ENCODE measurements at regions not wholly inside any gene's neighbourhood (a gene's known extent, or its start where the extent isn't known, plus 50 kb on each side); places are given as distances from the start of the nearest gene placed in this dataset.

DNA sequence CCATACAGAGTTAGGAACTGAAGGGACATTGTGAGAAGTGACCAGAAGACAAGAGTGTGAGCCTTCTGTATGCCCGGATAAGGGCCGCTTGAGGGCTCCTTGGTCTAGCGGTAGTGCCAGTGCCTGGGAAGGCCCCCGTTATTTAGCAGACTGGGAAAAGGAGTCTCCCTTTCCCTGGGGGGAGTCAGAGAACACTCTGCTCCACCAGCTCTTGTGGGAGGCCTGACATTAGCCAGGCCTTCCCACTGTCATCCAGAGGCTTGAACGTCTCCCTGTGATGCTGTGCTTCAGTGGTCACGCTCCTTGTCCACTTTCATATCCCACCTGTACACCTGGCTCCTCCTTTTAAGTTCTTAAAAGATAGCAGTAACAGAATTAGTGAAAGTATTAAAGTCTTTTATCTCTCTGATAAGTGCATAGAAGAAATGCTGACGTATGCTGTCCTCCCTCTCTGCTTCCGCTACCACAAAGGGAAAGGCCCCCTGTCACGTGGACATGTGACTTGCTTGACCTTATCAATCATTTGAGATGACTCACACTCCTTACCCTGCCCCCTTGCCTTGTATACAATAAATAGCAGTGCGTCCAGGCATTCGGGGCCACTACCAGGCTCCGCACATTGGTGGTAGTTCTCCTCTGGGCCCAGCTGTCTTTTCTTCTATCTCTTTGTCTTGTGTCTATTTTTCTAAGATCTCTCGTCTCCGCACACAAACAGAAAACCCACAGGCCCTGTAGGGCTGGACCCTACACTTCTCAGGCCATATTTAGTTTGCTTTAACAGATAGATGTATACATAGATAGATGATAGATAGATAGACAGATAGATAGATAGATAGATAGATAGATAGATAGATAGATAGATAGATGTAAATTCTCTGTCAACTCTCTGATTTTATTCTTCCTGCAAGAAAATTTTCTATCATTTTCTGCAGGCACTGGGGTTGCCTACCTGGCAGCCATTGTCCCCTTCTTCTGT is 131.5 kb upstream of the JCAD start:
- intact Hi-C loops (cut with micrococcal nuclease), result no loop called here
- no peaks in the 10 kb centered on the region for H3K4me1 Mint-ChIP-seq (ENCODE audit: low read depth)
- H3K9me3 Mint-ChIP-seq, result peaks cover 2% of the 10 kb centered on the region
- CTCF ChIA-PET, result no interaction called here
- H3K27ac Mint-ChIP-seq, result no peak overlapping the region
- no peaks in the 10 kb centered on the region for H3K36me3 Mint-ChIP-seq (ENCODE audit: low read depth)
- no peak overlapping the region for H3K4me3 Mint-ChIP-seq
- no peaks in the 10 kb centered on the region for H3K27me3 Mint-ChIP-seq (ENCODE audit: low read depth)
- DNase-seq, result no peak

DNA sequence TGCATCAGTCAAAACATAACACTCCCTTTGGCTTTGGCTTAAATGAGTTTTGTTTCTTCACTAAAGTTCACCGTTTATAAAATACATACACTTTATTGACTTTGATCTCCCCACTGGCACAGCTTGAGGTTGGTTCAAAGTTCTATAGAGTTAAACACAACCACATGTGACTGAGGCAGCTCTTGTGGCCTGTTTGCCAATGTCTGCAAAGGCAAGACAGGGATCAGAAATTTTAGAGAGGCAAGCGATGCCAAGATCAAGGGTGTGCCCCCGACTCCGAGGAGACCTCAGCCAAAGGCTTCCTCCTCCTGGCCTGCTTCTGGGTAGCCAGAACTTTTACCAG is 129.8 kb upstream of the JCAD start:
- CTCF ChIA-PET, result no interaction called here
- intact Hi-C loops (cut with micrococcal nuclease), result no loop called here
- Mint-ChIP-seq H3K27ac (no peak overlapping the region), H3K4me3 (no peak overlapping the region), H3K36me3 (ENCODE audit: low read depth) (no peaks in the 10 kb centered on the region), H3K4me1 (ENCODE audit: low read depth) (no peaks in the 10 kb centered on the region), H3K27me3 (ENCODE audit: low read depth) (no peaks in the 10 kb centered on the region), H3K9me3 (peaks cover 2% of the 10 kb centered on the region)
- DNase-seq, result no peak

DNA sequence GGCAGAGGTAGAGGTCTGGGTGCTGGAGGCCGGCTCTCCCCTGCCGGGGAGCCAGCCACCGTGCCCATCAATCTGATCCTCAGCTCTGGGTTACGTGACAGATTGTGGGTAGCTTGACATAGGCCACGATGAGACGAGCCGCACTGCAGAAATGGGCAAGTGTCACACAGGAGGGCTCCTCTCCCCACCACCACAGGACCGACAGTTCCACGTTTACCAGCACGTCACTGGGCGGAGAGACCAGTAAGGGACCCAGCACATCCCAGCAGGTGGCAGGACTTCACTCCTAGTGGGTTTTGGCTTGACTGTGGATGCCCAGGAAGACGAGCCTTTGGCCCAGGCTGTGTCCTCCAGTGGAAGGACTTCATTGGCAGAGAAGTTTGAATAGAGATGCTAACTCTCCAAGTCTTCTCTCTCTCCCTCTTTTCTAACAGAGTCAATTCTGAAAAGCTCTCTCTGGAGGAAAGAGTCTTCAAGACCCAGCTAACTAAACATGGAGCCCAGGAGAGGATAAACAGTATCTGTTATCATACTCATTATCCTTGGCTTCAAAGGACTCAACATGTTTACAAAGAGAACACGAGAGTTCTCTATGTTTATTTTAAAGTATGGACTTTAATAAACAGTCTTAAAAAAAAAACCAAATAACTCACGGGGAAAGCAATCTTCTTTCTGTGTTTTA is 129.3 kb upstream of the JCAD start:
- H3K4me3 Mint-ChIP-seq, result no peak overlapping the region
- CTCF ChIA-PET, result no interaction called here
- no peaks in the 10 kb centered on the region for H3K36me3 Mint-ChIP-seq (ENCODE audit: low read depth)

DNA sequence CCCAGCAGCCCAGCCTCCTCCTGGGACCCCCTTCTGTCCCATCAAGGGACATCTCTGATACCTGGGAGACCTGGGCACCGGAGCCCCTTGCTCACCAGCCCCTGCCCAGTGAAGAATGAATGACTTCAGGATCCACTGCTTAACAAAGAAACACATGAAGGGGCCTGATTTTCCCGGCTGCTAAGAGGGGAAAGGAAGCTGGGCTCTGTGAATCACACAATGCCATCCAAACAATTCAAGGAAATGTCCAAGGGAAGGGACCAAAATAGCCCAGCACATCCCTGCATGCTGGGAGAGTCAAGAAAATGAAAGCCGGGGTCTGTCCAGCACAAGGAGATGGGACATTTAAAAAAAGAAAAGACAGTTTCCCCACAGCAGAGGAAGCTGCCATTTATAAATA is 128.7 kb upstream of the JCAD start:
- no peak for DNase-seq
- no peaks in the 10 kb centered on the region for H3K9me3 Mint-ChIP-seq
- H3K4me3 Mint-ChIP-seq, result no peak overlapping the region
- H3K27ac Mint-ChIP-seq, result no peak overlapping the region
- no peaks in the 10 kb centered on the region for H3K4me1 Mint-ChIP-seq (ENCODE audit: low read depth)
- H3K36me3 Mint-ChIP-seq (ENCODE audit: low read depth), result no peaks in the 10 kb centered on the region
- intact Hi-C loops (cut with micrococcal nuclease), result no loop called here
- CTCF ChIA-PET, result no interaction called here
- H3K27me3 Mint-ChIP-seq (ENCODE audit: low read depth), result no peaks in the 10 kb centered on the region

More for the DNA sequence above, 129.3 kb upstream of the JCAD start:
- Mint-ChIP-seq H3K27ac (no peak overlapping the region), H3K9me3 (no peaks in the 10 kb centered on the region), H3K4me1 (ENCODE audit: low read depth) (no peaks in the 10 kb centered on the region), H3K27me3 (ENCODE audit: low read depth) (no peaks in the 10 kb centered on the region)
- no peak for DNase-seq
- intact Hi-C loops (cut with micrococcal nuclease), result no loop called here

DNA sequence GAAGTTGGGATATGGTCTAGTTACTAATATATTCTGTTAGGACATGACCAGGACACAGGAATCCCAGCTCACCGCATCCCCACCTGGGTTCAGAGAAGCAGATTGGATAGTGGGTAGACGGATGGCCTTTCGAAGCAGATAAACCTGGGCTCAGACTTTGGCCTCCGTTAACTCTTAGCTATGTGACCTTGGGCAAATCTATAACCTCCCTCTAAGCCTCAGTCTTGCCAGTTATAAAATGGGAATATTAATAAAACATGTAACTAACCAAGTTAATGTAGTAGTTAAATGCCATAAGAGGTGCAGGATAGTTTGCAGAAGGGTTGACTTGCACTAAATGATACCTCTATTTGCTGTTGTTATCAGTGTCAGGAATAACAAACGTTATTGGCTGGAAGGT is 127.6 kb upstream of the JCAD start:
- CTCF ChIA-PET, result interaction anchor here (0.8 kb wide), 1 partner anchor 99 kb away, joined by 3 read pairs; no protein-coding TSS in a partner anchor
- intact Hi-C loops (cut with micrococcal nuclease), result no loop called here
- H3K4me3 Mint-ChIP-seq, result no peak overlapping the region

DNA sequence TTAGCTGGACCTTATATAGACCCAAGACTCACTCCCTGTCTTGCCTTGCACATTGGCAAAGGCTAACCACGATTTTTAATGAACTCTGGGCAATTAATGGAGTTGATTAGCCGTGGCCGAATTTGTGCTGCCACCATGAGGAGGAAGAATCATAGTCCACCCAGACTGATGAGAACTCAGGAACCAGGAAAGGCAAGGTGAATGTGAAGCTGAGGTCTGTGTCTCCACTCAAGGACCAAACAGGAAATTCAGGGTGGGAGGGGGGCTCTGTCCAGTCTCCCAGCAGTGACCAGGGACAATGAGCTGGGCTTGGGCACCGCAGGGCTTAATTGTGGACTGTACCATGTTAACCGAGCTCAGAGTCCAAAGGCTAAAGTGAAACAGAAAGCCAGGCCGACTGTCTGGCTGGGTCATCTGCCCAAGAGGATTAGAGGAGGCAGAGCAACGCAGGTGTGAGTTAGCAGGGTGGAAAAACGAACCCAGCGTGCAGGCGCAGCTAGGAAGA is 127.0 kb upstream of the JCAD start:
- intact Hi-C loops (cut with micrococcal nuclease), result no loop called here
- CTCF ChIA-PET, result interaction anchor here (0.8 kb wide), 1 partner anchor 98 kb away, joined by 3 read pairs; no protein-coding TSS in a partner anchor
- no peaks in the 10 kb centered on the region for H3K36me3 Mint-ChIP-seq (ENCODE audit: low read depth)
- H3K4me3 Mint-ChIP-seq, result no peak overlapping the region
- no peaks in the 10 kb centered on the region for H3K27me3 Mint-ChIP-seq (ENCODE audit: low read depth)
- DNase-seq, result no peak
- H3K9me3 Mint-ChIP-seq, result no peaks in the 10 kb centered on the region
- no peaks in the 10 kb centered on the region for H3K4me1 Mint-ChIP-seq (ENCODE audit: low read depth)
- no peak overlapping the region for H3K27ac Mint-ChIP-seq

More for the DNA sequence above, 127.6 kb upstream of the JCAD start:
- H3K4me1 Mint-ChIP-seq (ENCODE audit: low read depth), result no peaks in the 10 kb centered on the region
- H3K36me3 Mint-ChIP-seq (ENCODE audit: low read depth), result no peaks in the 10 kb centered on the region
- H3K27ac Mint-ChIP-seq, result no peak overlapping the region
- no peaks in the 10 kb centered on the region for H3K27me3 Mint-ChIP-seq (ENCODE audit: low read depth)
- no peaks in the 10 kb centered on the region for H3K9me3 Mint-ChIP-seq
- no peak for DNase-seq

DNA sequence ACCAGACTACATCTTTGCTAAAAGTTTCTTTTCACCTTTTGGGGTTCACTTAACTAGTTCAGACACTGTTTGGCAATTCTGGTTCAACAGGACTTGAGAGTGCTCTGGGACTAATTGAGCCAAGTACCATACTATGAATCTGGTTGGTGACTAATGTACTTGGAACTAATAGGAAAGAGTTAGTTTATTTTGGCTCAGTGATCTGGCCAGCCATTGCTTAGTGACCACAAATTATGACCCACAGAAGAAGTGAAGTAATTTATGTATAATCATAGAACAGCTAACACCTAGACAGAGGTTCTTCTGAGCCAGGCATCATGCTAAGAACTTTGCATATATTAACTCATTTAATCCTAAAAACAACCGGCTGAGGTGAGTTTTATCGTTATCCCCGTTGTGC is 126.5 kb upstream of the JCAD start:
- Mint-ChIP-seq H3K9me3 (no peaks in the 10 kb centered on the region), H3K4me3 (no peak overlapping the region), H3K36me3 (ENCODE audit: low read depth) (no peaks in the 10 kb centered on the region), H3K4me1 (ENCODE audit: low read depth) (no peaks in the 10 kb centered on the region), H3K27ac (no peak overlapping the region), H3K27me3 (ENCODE audit: low read depth) (no peaks in the 10 kb centered on the region)
- CTCF ChIA-PET, result no interaction called here
- intact Hi-C loops (cut with micrococcal nuclease), result no loop called here
- no peak for DNase-seq

DNA sequence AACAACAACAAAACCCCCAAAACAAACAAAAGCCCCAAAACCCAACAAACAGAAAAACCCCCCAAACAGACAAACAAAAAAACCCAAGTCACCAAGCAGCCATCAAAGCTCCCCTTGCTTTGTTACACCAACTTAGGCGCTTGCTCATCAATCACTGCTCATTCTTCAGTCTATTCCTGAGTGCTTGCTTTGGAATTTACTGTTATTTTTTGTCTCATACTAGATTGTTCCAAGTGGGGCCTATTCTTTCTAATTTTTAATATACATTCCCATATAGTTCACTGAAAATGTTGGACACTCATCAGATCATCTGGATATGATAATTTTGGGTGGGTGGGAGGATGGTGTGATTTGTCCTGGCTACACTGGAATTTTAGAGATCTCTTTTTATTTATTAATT is 126.0 kb upstream of the JCAD start:
- Mint-ChIP-seq H3K27ac (no peak overlapping the region), H3K9me3 (no peaks in the 10 kb centered on the region), H3K4me1 (ENCODE audit: low read depth) (no peaks in the 10 kb centered on the region), H3K4me3 (no peak overlapping the region), H3K27me3 (ENCODE audit: low read depth) (no peaks in the 10 kb centered on the region), H3K36me3 (ENCODE audit: low read depth) (no peaks in the 10 kb centered on the region)
- DNase-seq, result no peak
- CTCF ChIA-PET, result no interaction called here
- intact Hi-C loops (cut with micrococcal nuclease), result no loop called here

DNA sequence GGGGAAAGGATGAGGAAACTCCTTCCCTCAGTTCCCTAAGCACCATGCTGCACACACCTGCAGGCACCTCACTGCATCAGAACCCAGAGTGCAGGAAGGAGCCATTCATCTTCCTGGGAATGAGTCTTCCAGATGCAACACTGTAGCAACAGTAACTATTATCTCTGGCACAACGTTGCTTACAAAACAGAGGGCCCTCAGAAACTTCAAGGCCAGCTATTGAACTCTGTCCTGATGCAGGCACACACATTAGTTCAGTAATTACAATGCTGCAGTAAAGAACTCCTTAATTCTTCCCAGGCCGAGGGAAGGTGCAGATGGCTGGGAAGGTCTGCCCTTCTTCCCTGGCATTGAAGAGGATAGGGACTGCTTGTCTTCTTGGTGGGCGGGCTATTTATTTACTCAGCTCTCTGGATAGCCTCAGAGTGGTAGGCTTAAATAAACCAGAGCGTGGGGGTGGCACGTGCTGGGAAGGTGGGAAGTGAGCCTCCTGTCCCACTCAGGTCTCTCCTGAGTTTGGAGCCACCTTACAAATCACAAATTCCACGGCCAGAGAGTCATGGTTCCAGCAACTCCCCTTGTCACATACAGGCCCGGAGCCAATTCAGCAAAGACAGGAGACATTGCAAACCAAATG is 125.1 kb upstream of the JCAD start:
- DNase-seq, result no peak
- intact Hi-C loops (cut with micrococcal nuclease), result no loop called here
- no peak overlapping the region for H3K27ac Mint-ChIP-seq
- H3K9me3 Mint-ChIP-seq, result no peaks in the 10 kb centered on the region
- H3K27me3 Mint-ChIP-seq (ENCODE audit: low read depth), result no peaks in the 10 kb centered on the region
- H3K4me1 Mint-ChIP-seq (ENCODE audit: low read depth), result no peaks in the 10 kb centered on the region
- CTCF ChIA-PET, result no interaction called here
- H3K4me3 Mint-ChIP-seq, result no peak overlapping the region
- H3K36me3 Mint-ChIP-seq (ENCODE audit: low read depth), result no peaks in the 10 kb centered on the region

DNA sequence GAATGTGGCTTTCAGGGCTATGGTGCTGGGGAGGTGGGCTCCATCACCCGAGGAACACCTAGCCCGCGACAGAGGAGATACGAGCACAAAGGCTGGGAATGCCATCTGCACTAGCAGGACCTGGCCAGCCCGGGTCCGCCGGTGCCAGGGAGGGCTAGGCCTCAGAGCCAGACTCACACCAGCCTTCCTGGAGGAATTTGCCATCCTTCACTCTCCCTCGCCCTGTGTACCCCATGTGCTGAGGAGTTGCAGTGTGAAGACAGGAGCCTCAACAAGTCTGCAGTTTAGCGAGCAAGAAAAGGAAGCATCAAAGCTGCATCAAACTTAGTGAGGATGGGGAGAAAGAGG is 123.6 kb upstream of the JCAD start:
- Mint-ChIP-seq H3K27me3 (ENCODE audit: low read depth) (no peaks in the 10 kb centered on the region), H3K4me3 (no peak overlapping the region), H3K9me3 (no peaks in the 10 kb centered on the region), H3K36me3 (ENCODE audit: low read depth) (no peaks in the 10 kb centered on the region), H3K27ac (no peak overlapping the region), H3K4me1 (ENCODE audit: low read depth) (no peaks in the 10 kb centered on the region)
- CTCF ChIA-PET, result no interaction called here
- intact Hi-C loops (cut with micrococcal nuclease), result no loop called here
- no peak for DNase-seq

DNA sequence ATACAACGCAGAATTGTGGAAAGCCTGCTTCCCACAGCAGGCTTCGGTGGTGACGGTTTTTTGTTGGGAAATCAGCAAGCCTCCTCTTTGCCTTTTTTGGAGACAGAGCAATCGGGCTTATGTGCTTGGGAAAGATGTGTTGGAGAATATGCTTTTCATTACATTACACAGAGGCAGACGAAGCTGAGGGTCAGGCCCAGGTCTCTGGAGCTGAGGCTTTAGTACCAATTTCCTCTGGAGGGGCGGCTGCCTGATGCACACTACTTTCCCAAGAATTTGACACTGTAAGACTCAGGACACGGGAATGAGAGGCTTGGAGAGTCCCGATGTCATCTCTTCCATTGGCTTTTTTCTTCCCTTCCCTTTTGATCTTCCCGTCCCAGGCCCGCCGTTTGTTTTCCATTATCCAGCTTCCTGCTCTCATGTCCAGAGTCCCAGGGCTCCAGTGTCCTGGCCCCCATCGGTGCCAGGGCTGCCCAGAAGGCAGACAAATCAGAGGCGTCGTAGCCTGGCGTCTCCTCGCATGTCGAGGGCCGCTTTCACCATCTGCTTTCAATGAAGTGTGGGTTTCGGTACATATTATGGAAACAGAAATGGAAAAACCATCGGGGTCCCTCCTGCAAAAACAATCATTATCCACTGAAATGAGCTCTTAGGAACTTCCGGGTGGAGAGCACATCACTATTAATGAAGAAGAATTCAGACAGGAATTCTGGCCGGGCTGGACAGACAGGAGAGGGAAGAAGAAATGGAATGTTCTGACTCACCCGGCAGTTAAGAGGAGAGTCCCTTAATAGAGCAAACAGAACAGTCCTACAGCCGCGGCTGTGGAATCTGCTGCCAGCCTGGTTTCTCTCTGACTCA is 123.0 kb upstream of the JCAD start:
- no peaks in the 10 kb centered on the region for H3K9me3 Mint-ChIP-seq
- no peak overlapping the region for H3K4me3 Mint-ChIP-seq
- no peaks in the 10 kb centered on the region for H3K27me3 Mint-ChIP-seq (ENCODE audit: low read depth)
- no peak overlapping the region for H3K27ac Mint-ChIP-seq
- H3K36me3 Mint-ChIP-seq (ENCODE audit: low read depth), result no peaks in the 10 kb centered on the region
- intact Hi-C loops (cut with micrococcal nuclease), result no loop called here
- CTCF ChIA-PET, result no interaction called here
- DNase-seq, result no peak
- H3K4me1 Mint-ChIP-seq (ENCODE audit: low read depth), result no peaks in the 10 kb centered on the region

DNA sequence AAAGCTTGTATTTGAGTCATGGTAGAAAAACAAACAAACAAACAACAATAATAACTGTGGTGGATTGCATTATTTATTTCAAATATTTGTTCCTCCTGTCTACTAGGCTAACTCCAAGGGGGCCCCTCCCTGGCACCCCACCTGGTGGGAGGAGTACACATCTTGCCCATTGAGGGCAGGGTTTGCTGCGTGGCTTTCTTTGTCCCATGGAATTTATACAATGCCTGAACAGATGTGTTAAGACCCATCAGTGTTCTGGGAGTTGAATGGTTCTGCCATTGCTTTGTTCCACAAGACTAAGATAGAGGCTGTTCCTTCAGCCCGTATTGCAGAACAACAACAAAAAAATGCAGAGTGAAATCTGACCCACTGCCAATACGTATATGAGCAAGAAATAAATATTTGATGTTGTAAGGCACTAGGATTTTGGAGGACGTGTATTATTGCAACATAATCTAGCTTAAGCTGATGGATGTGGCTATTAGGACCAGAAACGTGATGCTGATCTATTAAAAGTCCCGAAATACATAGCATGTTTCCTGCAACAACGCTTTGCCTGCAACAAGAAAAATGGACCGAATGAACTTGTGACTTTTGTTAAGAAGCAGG is 119.1 kb upstream of the JCAD start:
- Mint-ChIP-seq H3K36me3 (ENCODE audit: low read depth) (no peaks in the 10 kb centered on the region), H3K27ac (no peak overlapping the region), H3K9me3 (no peaks in the 10 kb centered on the region), H3K4me3 (no peak overlapping the region), H3K27me3 (ENCODE audit: low read depth) (peaks cover 2% of the 10 kb centered on the region), H3K4me1 (ENCODE audit: low read depth) (no peaks in the 10 kb centered on the region)
- intact Hi-C loops (cut with micrococcal nuclease), result no loop called here
- CTCF ChIA-PET, result interaction anchor here (0.6 kb wide), 1 partner anchor 665 kb away, joined by 3 read pairs; no protein-coding TSS in a partner anchor
- no peak for DNase-seq

Measured in activated naive CD4-positive, alpha-beta T cell treated with anti-CD3 and anti-CD28 coated beads for 36 hours (primary cell).